Astrocyte (in vitro differentiated cells and primary cell): ENCODE measurements at regions not wholly inside any gene's neighbourhood (a gene's known extent, or its start where the extent isn't known, plus 50 kb on each side); places are given as distances from the start of the nearest gene placed in this dataset.

Experiments
- EZH2 ChIP-seq: IDR thresholded peaks from 2 replicates; pipeline ENCODE4 v1.6.1; 2012; ENCODE audit warnings: mild to moderate bottlenecking, low read length, inconsistent platforms; ENCODE audit not compliant: insufficient read depth
- TF ChIP-seq, protein P1 (sequence below): IDR thresholded peaks from 2 replicates; pipeline ENCODE4 v1.5.1; 2011; ENCODE audit warnings: low read depth, mild to moderate bottlenecking, inconsistent platforms, low read length, moderate library complexity; ENCODE audit not compliant: insufficient read depth

DNA sequence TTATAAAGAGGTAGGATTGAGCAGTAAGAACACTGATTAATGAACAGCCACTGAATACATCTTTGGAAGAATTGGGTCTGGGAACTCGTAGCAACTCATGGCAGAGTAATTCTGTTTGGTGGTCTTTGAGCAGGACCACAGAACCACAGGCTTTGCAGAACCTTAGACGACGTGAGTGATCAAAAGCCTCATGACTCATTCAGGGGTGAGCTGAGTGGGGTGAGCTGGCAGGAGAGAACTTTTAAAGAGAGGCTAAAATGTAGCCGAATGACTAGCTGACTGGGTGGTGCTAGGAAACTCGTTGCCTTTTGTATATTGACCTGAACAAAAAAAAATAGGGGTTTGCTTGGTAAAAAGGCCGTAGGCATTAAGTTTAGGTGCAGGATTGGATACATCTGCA is 313.8 kb downstream of the TGFB2 start:
- TF ChIP-seq, protein P1, sequence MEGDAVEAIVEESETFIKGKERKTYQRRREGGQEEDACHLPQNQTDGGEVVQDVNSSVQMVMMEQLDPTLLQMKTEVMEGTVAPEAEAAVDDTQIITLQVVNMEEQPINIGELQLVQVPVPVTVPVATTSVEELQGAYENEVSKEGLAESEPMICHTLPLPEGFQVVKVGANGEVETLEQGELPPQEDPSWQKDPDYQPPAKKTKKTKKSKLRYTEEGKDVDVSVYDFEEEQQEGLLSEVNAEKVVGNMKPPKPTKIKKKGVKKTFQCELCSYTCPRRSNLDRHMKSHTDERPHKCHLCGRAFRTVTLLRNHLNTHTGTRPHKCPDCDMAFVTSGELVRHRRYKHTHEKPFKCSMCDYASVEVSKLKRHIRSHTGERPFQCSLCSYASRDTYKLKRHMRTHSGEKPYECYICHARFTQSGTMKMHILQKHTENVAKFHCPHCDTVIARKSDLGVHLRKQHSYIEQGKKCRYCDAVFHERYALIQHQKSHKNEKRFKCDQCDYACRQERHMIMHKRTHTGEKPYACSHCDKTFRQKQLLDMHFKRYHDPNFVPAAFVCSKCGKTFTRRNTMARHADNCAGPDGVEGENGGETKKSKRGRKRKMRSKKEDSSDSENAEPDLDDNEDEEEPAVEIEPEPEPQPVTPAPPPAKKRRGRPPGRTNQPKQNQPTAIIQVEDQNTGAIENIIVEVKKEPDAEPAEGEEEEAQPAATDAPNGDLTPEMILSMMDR: no peak
- TF ChIP-seq EZH2: no peak
